WTC11 (cell line): ENCODE measurements at regions not wholly inside any gene's neighbourhood (a gene's known extent, or its start where the extent isn't known, plus 50 kb on each side); places are given as distances from the start of the nearest gene placed in this dataset.

Experiments
- ATAC-seq: fragments of 200-7000 bp; cut with Tn5 transposase; 2 replicates; pipeline ENCODE4 v1.10.0; 2021; ENCODE audit warnings: mild to moderate bottlenecking, moderate library complexity
- CTCF ChIA-PET: fragments of 300-600 bp; sonication (Branson Sonifier 250); formaldehyde crosslinking; loops from one replicate; lab custom pipeline; 2021; ENCODE audit warnings: antibody characterized with exemption; lab: Charles Lee
- POLR2A ChIA-PET: fragments of 350-600 bp; sonication (Branson Sonifier 250); formaldehyde crosslinking; loops from one replicate; lab custom pipeline; 2021; ENCODE audit warnings: antibody characterized with exemption; lab: Charles Lee
- DNase-seq: peaks from one replicate; pipeline ENCODE4 v3.0.0; 2021; ENCODE audit warnings: low spot score
- H3K27ac Mint-ChIP-seq: 2 replicates; pipeline ENCODE4 v1.8.0; 2021; ENCODE audit warnings: mixed read lengths
- H3K27me3 Mint-ChIP-seq: 2 replicates; pipeline ENCODE4 v1.8.0; 2021; ENCODE audit warnings: low read depth, mild to moderate bottlenecking, moderate library complexity, mixed read lengths
- H3K36me3 Mint-ChIP-seq: 2 replicates; pipeline ENCODE4 v1.8.0; 2021; ENCODE audit warnings: mixed read lengths
- H3K4me1 Mint-ChIP-seq: 2 replicates; pipeline ENCODE4 v1.8.0; 2022; ENCODE audit warnings: mixed read lengths
- H3K4me3 Mint-ChIP-seq: 2 replicates; pipeline ENCODE4 v1.8.0; 2021; ENCODE audit warnings: mild to moderate bottlenecking, moderate library complexity, mixed read lengths
- H3K9me3 Mint-ChIP-seq: 2 replicates; pipeline ENCODE4 v1.8.0; 2021; ENCODE audit warnings: mixed read lengths
- CREM ChIP-seq: sonication (generic); formaldehyde crosslinking; IDR thresholded peaks from 2 replicates; pipeline ENCODE4 v1.8.1; 2022; ENCODE audit warnings: mild to moderate bottlenecking, missing genetic modification reagents, moderate library complexity
- GABPB1 ChIP-seq: sonication (generic); formaldehyde crosslinking; IDR thresholded peaks from 2 replicates; pipeline ENCODE4 v1.8.1; 2023; ENCODE audit warnings: mild to moderate bottlenecking, missing genetic modification reagents
- GTF2I ChIP-seq: fragments of 250-450 bp; sonication (Bioruptor Pico); conservative IDR thresholded peaks from 2 replicates; pipeline ENCODE4 v1.4.0; 2021; ENCODE audit warnings: mild to moderate bottlenecking
- IRF2 ChIP-seq: sonication (generic); formaldehyde crosslinking; IDR thresholded peaks from 2 replicates; pipeline ENCODE4 v1.8.0; 2022; ENCODE audit warnings: low read depth, missing genetic modification reagents, borderline replicate concordance
- JAZF1 ChIP-seq: fragments of 250-450 bp; sonication (Bioruptor Pico); IDR thresholded peaks from 2 replicates; pipeline ENCODE4 v1.9.0; 2021; ENCODE audit warnings: moderate library complexity, mild to moderate bottlenecking, inconsistent platforms
- JUN ChIP-seq: sonication (generic); formaldehyde crosslinking; IDR thresholded peaks from 2 replicates; pipeline ENCODE4 v1.8.0; 2023; ENCODE audit warnings: mild to moderate bottlenecking, missing genetic modification reagents
- KAT7 ChIP-seq: sonication (generic); formaldehyde crosslinking; IDR thresholded peaks from 2 replicates; pipeline ENCODE4 v1.8.1; 2023; ENCODE audit warnings: missing genetic modification reagents, mild to moderate bottlenecking, borderline replicate concordance
- MXD4 ChIP-seq: fragments of 250-450 bp; sonication (Bioruptor Pico); IDR thresholded peaks from 2 replicates; pipeline ENCODE4 v1.8.0; 2021; ENCODE audit warnings: mild to moderate bottlenecking, moderate library complexity, borderline replicate concordance
- NFE2L1 ChIP-seq: sonication (generic); formaldehyde crosslinking; IDR thresholded peaks from 2 replicates; pipeline ENCODE4 v1.8.1; 2023; ENCODE audit warnings: missing genetic modification reagents
- NR2C2 ChIP-seq: sonication (generic); formaldehyde crosslinking; IDR thresholded peaks from 2 replicates; pipeline ENCODE4 v1.8.0; 2022; ENCODE audit warnings: mild to moderate bottlenecking, missing genetic modification reagents
- NR3C1 ChIP-seq: sonication (generic); formaldehyde crosslinking; conservative IDR thresholded peaks from 2 replicates; pipeline ENCODE4 v1.8.1; 2023; ENCODE audit warnings: low read depth, mild to moderate bottlenecking, missing genetic modification reagents
- PRRX2 ChIP-seq: fragments of 250-450 bp; sonication (Bioruptor Pico); IDR thresholded peaks from 2 replicates; pipeline ENCODE4 v1.8.0; 2021; ENCODE audit warnings: mild to moderate bottlenecking
- SMAD3 ChIP-seq: sonication (generic); formaldehyde crosslinking; IDR thresholded peaks from 2 replicates; pipeline ENCODE4 v1.8.0; 2022; ENCODE audit warnings: missing genetic modification reagents, mild to moderate bottlenecking, borderline replicate concordance
- SP1 ChIP-seq: sonication (generic); formaldehyde crosslinking; conservative IDR thresholded peaks from 2 replicates; pipeline ENCODE4 v1.8.1; 2022; ENCODE audit warnings: missing genetic modification reagents
- ZNF263 ChIP-seq: sonication (generic); formaldehyde crosslinking; IDR thresholded peaks from 2 replicates; pipeline ENCODE4 v1.8.1; 2022; ENCODE audit warnings: low read depth, mild to moderate bottlenecking, moderate library complexity, missing genetic modification reagents
- ZNF416 ChIP-seq: fragments of 250-450 bp; sonication (Bioruptor Pico); IDR thresholded peaks from 2 replicates; pipeline ENCODE4 v1.9.0; 2021; ENCODE audit warnings: mild to moderate bottlenecking, inconsistent platforms
- ZNF423 ChIP-seq: fragments of 250-450 bp; sonication (Bioruptor Pico); IDR thresholded peaks from 2 replicates; pipeline ENCODE4 v2.1.2; 2022; ENCODE audit warnings: mild to moderate bottlenecking, moderate library complexity
- TF ChIP-seq, protein P1 (sequence below): sonication (generic); formaldehyde crosslinking; IDR thresholded peaks from 2 replicates; pipeline ENCODE4 v1.8.1; 2022; ENCODE audit warnings: mild to moderate bottlenecking, moderate library complexity, missing genetic modification reagents
- TF ChIP-seq, protein P2 (sequence below): fragments of 250-450 bp; sonication (Bioruptor Pico); IDR thresholded peaks from 2 replicates; pipeline ENCODE4 v1.9.0; 2021; ENCODE audit warnings: mild to moderate bottlenecking, borderline replicate concordance
- TF ChIP-seq, protein P3 (sequence below): fragments of 250-450 bp; sonication (Bioruptor Pico); IDR thresholded peaks from 2 replicates; pipeline ENCODE4 v1.9.0; 2021; ENCODE audit warnings: mild to moderate bottlenecking
- TF ChIP-seq, protein P4 (sequence below): sonication (generic); formaldehyde crosslinking; IDR thresholded peaks from 2 replicates; pipeline ENCODE4 v1.8.0; 2022; ENCODE audit warnings: mild to moderate bottlenecking, missing genetic modification reagents
- TF ChIP-seq, protein P5 (sequence below): sonication (generic); formaldehyde crosslinking; IDR thresholded peaks from 2 replicates; pipeline ENCODE4 v1.8.0; 2022; ENCODE audit warnings: mild to moderate bottlenecking, missing genetic modification reagents
- TF ChIP-seq, protein P6 (sequence below): fragments of 250-450 bp; sonication (Bioruptor Pico); IDR thresholded peaks from 2 replicates; pipeline ENCODE4 v1.8.0; 2021; ENCODE audit warnings: mild to moderate bottlenecking

DNA sequence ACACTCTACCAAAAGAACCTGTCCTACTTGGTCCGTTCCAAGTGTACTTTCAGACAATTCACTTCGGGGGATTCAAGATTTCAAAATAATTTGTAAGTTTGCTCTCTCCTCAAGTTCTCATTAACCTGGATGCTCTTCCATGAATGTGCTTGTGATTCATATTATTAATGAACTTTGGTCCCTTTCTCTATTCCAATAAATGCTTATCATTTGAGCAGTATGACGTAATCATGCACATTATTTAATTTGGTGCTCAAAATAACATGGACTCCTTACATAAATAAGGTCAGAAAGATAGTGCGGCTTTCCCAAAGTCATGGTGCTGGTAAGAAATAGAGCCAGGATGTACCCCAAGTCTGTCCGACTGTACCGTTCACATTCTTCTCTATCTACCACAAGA is 323.2 kb upstream of the SLCO3A1 start:
- no peak overlapping the region for H3K4me3 Mint-ChIP-seq
- H3K36me3 Mint-ChIP-seq = peaks cover 13% of the 10 kb centered on the region
- ChIA-PET CTCF (no interaction called here), POLR2A (no interaction called here)
- DNase-seq = no peak
- H3K9me3 Mint-ChIP-seq = peaks cover 18% of the 10 kb centered on the region
- TF ChIP-seq SMAD3 (CRISPR knock-in tag) (no peak), JAZF1 (CRISPR knock-in tag) (no peak), ZNF263 (CRISPR knock-in tag) (no peak), ZNF423 (CRISPR knock-in tag) (no peak), PRRX2 (CRISPR knock-in tag) (no peak), NFE2L1 (no peak), SP1 (CRISPR knock-in tag) (no peak), ZNF416 (CRISPR knock-in tag) (no peak), NR3C1 (CRISPR knock-in tag) (no peak), GABPB1 (CRISPR knock-in tag) (no peak), CREM (no peak)
- peaks cover 2% of the 10 kb centered on the region; the same call in 1 of the 2 replicates for H3K27me3 Mint-ChIP-seq
- no peak for ATAC-seq
- H3K4me1 Mint-ChIP-seq = no peaks in the 10 kb centered on the region
- H3K27ac Mint-ChIP-seq = no peak overlapping the region

DNA sequence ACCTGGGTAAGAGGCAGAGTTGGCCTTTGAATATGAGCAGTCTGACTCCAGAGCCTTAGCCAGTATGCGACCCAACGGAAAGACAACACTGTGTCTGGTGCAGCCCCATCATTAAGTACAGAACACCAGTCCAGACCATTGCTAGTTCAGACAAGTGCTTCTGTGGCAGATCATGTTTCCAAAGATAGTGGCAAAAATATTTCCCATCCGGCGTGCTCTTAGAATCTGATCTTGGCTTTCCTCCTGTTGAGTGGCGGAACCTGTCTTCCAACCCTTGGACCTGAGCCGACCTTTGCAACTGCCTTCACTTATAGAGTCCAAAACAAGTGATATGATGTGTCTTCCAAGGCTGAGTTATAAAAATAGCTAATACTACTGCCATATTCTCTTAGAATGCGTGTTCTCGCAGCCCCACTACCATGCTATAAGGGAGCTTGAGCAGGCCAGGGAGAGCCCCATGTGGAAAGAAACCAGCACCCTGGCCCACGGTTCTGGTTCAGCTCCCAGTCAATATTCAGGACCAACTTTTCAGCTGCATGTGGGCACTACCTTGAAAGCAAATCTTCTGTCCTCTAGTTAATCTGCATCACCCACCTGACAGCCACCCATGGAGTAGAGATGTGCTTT is 322.4 kb upstream of the SLCO3A1 start:
- no peak overlapping the region for H3K4me3 Mint-ChIP-seq
- POLR2A ChIA-PET = no interaction called here
- H3K4me1 Mint-ChIP-seq = no peaks in the 10 kb centered on the region
- ATAC-seq (no peak), DNase-seq (no peak)
- TF ChIP-seq, protein P1, sequence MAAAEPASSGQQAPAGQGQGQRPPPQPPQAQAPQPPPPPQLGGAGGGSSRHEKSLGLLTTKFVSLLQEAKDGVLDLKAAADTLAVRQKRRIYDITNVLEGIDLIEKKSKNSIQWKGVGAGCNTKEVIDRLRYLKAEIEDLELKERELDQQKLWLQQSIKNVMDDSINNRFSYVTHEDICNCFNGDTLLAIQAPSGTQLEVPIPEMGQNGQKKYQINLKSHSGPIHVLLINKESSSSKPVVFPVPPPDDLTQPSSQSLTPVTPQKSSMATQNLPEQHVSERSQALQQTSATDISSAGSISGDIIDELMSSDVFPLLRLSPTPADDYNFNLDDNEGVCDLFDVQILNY (CRISPR knock-in tag) = no peak
- TF ChIP-seq, protein P2, sequence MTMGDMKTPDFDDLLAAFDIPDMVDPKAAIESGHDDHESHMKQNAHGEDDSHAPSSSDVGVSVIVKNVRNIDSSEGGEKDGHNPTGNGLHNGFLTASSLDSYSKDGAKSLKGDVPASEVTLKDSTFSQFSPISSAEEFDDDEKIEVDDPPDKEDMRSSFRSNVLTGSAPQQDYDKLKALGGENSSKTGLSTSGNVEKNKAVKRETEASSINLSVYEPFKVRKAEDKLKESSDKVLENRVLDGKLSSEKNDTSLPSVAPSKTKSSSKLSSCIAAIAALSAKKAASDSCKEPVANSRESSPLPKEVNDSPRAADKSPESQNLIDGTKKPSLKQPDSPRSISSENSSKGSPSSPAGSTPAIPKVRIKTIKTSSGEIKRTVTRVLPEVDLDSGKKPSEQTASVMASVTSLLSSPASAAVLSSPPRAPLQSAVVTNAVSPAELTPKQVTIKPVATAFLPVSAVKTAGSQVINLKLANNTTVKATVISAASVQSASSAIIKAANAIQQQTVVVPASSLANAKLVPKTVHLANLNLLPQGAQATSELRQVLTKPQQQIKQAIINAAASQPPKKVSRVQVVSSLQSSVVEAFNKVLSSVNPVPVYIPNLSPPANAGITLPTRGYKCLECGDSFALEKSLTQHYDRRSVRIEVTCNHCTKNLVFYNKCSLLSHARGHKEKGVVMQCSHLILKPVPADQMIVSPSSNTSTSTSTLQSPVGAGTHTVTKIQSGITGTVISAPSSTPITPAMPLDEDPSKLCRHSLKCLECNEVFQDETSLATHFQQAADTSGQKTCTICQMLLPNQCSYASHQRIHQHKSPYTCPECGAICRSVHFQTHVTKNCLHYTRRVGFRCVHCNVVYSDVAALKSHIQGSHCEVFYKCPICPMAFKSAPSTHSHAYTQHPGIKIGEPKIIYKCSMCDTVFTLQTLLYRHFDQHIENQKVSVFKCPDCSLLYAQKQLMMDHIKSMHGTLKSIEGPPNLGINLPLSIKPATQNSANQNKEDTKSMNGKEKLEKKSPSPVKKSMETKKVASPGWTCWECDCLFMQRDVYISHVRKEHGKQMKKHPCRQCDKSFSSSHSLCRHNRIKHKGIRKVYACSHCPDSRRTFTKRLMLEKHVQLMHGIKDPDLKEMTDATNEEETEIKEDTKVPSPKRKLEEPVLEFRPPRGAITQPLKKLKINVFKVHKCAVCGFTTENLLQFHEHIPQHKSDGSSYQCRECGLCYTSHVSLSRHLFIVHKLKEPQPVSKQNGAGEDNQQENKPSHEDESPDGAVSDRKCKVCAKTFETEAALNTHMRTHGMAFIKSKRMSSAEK (CRISPR knock-in tag) = no peak
- no peak for TF ChIP-seq NFE2L1
- TF ChIP-seq, protein P3, sequence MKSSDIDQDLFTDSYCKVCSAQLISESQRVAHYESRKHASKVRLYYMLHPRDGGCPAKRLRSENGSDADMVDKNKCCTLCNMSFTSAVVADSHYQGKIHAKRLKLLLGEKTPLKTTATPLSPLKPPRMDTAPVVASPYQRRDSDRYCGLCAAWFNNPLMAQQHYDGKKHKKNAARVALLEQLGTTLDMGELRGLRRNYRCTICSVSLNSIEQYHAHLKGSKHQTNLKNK (CRISPR knock-in tag) = no peak
- no peak for TF ChIP-seq KAT7 (CRISPR knock-in tag)
- no peak for TF ChIP-seq SP1 (CRISPR knock-in tag)
- TF ChIP-seq, protein P4, sequence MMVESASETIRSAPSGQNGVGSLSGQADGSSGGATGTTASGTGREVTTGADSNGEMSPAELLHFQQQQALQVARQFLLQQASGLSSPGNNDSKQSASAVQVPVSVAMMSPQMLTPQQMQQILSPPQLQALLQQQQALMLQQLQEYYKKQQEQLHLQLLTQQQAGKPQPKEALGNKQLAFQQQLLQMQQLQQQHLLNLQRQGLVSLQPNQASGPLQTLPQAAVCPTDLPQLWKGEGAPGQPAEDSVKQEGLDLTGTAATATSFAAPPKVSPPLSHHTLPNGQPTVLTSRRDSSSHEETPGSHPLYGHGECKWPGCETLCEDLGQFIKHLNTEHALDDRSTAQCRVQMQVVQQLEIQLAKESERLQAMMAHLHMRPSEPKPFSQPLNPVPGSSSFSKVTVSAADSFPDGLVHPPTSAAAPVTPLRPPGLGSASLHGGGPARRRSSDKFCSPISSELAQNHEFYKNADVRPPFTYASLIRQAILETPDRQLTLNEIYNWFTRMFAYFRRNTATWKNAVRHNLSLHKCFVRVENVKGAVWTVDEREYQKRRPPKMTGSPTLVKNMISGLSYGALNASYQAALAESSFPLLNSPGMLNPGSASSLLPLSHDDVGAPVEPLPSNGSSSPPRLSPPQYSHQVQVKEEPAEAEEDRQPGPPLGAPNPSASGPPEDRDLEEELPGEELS (CRISPR knock-in tag) = no peak
- no peak for TF ChIP-seq MXD4
- no peak for TF ChIP-seq NR2C2 (CRISPR knock-in tag)
- TF ChIP-seq, protein P5, sequence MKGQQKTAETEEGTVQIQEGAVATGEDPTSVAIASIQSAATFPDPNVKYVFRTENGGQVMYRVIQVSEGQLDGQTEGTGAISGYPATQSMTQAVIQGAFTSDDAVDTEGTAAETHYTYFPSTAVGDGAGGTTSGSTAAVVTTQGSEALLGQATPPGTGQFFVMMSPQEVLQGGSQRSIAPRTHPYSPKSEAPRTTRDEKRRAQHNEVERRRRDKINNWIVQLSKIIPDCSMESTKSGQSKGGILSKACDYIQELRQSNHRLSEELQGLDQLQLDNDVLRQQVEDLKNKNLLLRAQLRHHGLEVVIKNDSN = no peak
- TF ChIP-seq GTF2I (CRISPR knock-in tag) = no peak
- no peak for TF ChIP-seq JUN (CRISPR knock-in tag)
- TF ChIP-seq, protein P6, sequence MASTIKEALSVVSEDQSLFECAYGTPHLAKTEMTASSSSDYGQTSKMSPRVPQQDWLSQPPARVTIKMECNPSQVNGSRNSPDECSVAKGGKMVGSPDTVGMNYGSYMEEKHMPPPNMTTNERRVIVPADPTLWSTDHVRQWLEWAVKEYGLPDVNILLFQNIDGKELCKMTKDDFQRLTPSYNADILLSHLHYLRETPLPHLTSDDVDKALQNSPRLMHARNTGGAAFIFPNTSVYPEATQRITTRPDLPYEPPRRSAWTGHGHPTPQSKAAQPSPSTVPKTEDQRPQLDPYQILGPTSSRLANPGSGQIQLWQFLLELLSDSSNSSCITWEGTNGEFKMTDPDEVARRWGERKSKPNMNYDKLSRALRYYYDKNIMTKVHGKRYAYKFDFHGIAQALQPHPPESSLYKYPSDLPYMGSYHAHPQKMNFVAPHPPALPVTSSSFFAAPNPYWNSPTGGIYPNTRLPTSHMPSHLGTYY (CRISPR knock-in tag) = no peak
- TF ChIP-seq IRF2 = no peak
- H3K27me3 Mint-ChIP-seq = peaks cover 2% of the 10 kb centered on the region; the same call in 1 of the 2 replicates
- CTCF ChIA-PET = no interaction called here
- no peak overlapping the region for H3K27ac Mint-ChIP-seq
- H3K36me3 Mint-ChIP-seq = peaks cover 7% of the 10 kb centered on the region
- peaks cover 10% of the 10 kb centered on the region for H3K9me3 Mint-ChIP-seq
